Thyroid gland (tissue), 4 donors: ENCODE measurements at regions not wholly inside any gene's neighbourhood (a gene's known extent, or its start where the extent isn't known, plus 50 kb on each side); places are given as distances from the start of the nearest gene placed in this dataset.
"Not testable (repeated sequence)": the region's sequence is repeated elsewhere in the genome, so short reads cannot be mapped to it uniquely, and the experiment has no call there.

Source experiments
- POLR2A ChIP-seq, 2 donors: fragments of 450-650 bp; IDR thresholded peaks; one replicate each; pipeline ENCODE4 v1.6.1; 2017; ENCODE audit warnings: antibody characterized with exemption in 2 of 2, mild to moderate bottlenecking in 2 of 2, moderate library complexity in 1 of 2
- TF ChIP-seq, protein P1 (sequence below), 6 experiments: fragments of 200-600 bp in 3 of 6; fragments of 450-650 bp in 3 of 6; sonication (generic) in 3 of 6; IDR thresholded peaks; one replicate each; pipeline ENCODE4 v1.5.1; 2016 to 2019; ENCODE audit warnings: antibody characterized with exemption in 6 of 6, mild to moderate bottlenecking in 2 of 6, inconsistent platforms in 1 of 6, moderate library complexity in 1 of 6

DNA sequence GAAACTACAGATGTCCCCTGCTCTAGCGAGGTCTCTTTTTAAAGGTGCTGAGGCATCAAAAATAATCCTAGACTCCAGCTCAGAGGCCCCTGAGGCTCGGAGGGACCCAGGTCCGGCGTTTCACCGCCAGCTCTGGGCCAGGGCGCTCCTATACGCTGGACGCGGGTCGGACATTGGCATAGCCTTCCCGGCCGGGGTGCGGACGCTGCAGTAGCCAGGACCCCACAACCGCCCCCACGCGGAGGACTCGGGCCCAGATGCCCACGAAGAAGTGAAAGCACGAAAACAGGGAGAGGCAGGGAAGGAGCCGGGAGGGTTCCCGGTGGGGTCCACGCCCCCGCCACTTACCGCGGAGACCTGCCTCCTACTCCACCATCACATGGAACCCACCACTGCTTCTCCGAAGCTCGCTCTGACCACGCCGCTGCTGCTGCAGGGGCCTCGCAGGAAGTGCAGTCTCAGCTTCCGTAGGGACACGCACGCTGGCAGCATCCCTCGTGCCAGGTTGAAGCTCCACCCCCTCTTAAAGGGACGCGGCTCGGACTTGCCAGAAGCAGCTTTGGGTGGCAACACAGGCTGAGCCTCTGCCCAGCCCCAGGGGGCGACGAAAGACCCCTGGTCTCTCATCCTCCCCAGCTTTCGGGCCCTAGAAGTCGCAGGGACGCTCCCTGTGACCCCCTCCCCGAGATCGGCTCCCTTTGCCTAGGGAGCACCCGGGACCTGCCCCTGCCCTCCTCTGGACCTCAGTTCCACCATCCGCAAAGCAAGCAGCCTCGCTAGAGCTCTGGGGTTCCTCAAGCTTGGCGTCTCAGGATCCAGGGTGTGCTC lies 96.7 kb downstream of the POTEG start:
- TF ChIP-seq, protein P1, sequence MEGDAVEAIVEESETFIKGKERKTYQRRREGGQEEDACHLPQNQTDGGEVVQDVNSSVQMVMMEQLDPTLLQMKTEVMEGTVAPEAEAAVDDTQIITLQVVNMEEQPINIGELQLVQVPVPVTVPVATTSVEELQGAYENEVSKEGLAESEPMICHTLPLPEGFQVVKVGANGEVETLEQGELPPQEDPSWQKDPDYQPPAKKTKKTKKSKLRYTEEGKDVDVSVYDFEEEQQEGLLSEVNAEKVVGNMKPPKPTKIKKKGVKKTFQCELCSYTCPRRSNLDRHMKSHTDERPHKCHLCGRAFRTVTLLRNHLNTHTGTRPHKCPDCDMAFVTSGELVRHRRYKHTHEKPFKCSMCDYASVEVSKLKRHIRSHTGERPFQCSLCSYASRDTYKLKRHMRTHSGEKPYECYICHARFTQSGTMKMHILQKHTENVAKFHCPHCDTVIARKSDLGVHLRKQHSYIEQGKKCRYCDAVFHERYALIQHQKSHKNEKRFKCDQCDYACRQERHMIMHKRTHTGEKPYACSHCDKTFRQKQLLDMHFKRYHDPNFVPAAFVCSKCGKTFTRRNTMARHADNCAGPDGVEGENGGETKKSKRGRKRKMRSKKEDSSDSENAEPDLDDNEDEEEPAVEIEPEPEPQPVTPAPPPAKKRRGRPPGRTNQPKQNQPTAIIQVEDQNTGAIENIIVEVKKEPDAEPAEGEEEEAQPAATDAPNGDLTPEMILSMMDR (IDR thresholded peaks at IDR 0.05), result not testable (repeated sequence)
- TF ChIP-seq POLR2A (IDR thresholded peaks at IDR 0.05), result not testable (repeated sequence)
